HG03139 (cell line): ENCODE measurements at regions not wholly inside any gene's neighbourhood (a gene's known extent, or its start where the extent isn't known, plus 50 kb on each side); places are given as distances from the start of the nearest gene placed in this dataset.
"Not testable (repeated sequence)": the region's sequence is repeated elsewhere in the genome, so short reads cannot be mapped to it uniquely, and the experiment has no call there.

Experiments
- ATAC-seq: cut with Tn5 transposase; IDR thresholded peaks from one replicate; pipeline ENCODE4 v1.9.1; 2021; ENCODE audit not compliant: unreplicated experiment

DNA sequence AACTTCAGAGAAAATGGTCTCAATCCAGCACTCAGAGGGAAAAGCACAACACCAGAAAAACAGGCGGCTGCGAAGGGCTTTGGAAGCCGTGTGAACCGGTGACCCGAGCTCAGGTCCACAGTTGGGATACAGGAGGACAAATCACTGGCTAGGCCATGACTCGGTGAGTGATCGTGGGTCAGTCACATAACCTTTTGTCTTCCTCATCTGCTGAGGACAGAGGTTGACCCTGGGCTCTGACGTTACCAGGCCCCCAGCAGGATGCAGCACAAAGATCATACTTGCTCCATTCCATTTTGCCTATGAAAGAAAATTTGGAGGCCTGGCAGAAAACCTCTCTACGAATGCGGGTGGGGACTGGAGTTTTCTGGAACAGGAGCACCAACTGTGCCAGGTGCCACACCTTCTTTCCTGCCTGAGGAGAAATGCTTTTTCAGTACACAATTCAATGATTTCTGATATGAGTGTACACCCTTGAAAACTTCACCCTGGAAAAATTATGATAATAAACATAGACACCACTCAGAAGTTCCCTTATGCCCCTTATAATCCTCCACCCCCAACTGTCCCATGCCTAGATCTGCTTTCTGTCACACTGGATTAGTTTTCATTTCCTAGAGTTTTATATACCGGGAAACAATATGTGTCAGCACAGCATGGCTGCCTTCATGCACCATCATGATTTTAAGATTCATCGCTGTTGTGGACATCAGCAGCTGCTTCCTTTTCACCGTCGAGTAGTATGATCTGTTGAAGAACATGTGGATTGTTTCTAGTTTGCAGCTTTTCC is 85.3 kb upstream of the RALGAPA2 start:
- no peak for ATAC-seq

GRCh38 chr20:20796766-20797440 is 84.5 kb upstream of the RALGAPA2 start:
- ATAC-seq = no peak

- no peak for ATAC-seq
Measured at GRCh38 chr20:20795721-20796120, 83.3 kb upstream of the RALGAPA2 start.

DNA sequence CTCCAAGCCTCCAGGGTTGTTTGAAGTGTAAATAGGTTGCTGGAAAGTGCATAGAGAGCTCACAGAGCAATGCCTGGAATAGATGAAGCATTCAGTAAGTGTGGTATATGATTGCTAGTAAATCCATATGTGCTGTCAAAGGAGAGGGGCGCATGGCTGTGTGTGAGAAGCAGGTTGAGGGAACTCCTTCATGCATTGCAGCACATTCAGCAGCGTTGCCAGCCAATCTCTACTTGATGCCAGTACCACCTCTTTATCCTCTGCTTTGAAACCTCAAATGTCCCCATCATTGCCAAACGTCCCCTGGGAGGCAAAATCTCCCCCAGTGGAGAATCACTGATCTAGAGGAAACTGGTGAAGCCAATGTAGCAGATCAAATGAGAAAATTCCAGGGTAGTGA is 82.7 kb upstream of the RALGAPA2 start:
- no peak for ATAC-seq

DNA sequence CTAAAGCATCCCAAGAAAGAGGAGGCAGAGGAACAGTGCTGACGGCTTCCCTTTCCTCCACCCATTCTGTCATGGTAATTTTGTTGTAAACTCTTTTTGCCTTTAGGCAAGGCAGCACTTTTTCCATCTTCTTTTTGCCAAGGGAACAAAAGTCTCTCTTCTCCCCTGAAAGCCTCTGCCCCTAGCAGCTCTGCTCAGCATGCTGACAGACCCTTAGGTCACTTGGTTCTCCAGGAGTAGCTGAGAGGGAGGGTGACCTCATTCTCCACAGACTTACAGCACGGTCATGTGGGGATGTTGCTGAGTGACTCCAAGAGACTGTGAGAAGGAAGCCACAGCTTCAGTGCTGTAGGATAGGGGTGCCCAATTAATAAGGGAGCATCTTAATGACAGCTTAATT is 81.1 kb upstream of the RALGAPA2 start:
- ATAC-seq = no peak

DNA sequence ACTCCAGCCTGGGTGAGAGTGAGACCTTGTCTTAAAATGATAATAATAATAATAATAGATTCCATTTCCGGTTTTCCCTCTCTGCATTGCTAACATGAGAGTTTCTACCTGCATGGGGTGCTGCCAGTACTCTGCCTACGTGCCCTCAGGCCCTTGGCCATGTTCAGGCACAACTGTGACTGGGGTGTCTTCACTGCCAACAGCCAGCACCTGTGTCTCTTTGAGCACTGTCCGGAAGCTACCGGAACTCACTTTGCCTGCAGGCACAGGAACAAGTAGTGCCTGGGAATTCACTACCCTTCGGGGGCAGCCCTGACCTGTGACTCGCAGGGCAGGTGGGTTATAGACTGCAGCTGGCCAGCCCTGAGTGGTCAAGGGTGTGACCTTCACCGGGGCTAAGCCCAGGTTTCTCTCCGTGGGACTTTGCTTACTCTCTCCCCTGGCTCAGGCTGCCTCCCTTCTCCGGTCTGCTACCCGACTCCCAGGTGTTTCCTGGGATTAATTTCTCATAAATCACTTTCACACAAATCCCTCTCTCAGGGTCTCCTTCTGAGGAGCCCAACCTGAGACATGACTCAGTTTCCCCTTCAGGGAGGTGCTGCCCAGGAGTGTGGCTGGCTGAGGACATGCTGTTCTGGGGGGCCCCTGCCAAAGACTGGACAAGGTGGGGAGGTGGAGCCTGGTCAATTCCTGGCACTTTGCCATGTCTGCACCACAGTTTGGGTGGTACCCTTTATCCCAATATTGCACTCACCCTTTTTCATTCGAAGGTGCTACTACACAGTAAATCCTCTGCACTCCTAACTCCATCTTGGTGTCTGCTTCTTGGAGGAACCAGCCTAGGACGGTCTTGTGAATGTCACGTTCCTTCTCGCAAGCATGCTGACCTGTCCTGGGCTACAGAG is 79.5 kb upstream of the RALGAPA2 start:
- ATAC-seq = no peak

- ATAC-seq = no peak
Measured at GRCh38 chr20:20788308-20788707, 75.9 kb upstream of the RALGAPA2 start.

GRCh38 chr20:20786428-20786827 is 74.0 kb upstream of the RALGAPA2 start:
- no peak for ATAC-seq

GRCh38 chr20:20785226-20785625 is 72.8 kb upstream of the RALGAPA2 start:
- no peak for ATAC-seq

DNA sequence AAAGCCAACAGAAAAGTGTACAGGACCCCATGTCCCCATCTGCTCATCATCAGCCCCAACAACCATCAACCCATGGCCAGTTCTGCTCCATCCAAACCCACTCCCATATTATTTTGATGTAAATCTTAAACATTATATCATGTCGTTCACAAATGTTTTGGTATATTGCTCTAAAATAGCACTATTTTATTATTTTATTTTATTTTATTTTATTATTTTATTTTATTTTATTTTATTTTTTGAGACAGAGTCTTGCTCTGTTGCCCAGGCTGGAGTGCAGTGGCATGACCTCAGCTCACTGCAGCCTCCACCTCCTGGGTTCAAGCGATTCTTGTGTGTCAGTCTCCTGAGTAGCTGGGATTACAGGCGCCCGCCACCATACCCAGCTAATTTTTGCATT is 72.0 kb upstream of the RALGAPA2 start:
- ATAC-seq = not testable (repeated sequence)

- no peak for ATAC-seq
Measured at GRCh38 chr20:20783450-20783849, 71.0 kb upstream of the RALGAPA2 start.

- ATAC-seq = no peak
Measured at GRCh38 chr20:20782755-20783154, 70.3 kb upstream of the RALGAPA2 start.

GRCh38 chr20:20782231-20782630 is 69.8 kb upstream of the RALGAPA2 start:
- ATAC-seq = no peak

GRCh38 chr20:20781029-20781428 is 68.6 kb upstream of the RALGAPA2 start:
- ATAC-seq = no peak

DNA sequence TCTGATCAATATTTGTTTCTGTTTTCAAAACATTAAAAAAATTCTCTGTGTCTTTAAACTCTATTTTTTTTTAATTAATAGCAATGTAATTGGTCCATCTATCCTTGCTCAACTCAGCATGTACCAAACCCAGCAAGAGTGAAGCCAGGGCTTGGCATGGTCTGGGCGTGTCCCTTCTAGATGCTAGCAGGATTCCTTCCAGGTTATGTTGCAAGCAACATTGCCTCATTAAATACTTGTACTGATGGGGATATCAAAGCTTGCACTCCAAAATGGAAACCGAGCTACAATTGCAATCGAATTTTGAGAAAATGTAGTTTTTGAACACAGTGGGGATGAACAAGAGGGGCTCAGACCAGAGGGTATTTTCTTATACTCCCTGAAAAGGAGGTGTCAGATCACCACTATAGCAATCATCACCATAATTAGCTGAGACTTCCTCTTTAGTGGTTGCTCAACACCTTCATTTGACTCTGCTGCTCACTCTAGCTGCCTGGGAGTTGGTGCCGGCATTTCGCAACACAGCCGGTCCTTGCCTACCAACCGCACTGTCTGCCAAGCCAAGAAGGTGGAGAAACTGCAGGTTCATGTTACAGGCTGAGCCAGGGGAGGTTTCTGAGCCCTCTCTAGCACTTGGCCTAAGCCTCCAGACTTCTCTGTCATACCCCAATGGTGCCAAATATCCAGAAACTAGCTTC is 67.8 kb upstream of the RALGAPA2 start:
- peak; percentile 84 for ATAC-seq

DNA sequence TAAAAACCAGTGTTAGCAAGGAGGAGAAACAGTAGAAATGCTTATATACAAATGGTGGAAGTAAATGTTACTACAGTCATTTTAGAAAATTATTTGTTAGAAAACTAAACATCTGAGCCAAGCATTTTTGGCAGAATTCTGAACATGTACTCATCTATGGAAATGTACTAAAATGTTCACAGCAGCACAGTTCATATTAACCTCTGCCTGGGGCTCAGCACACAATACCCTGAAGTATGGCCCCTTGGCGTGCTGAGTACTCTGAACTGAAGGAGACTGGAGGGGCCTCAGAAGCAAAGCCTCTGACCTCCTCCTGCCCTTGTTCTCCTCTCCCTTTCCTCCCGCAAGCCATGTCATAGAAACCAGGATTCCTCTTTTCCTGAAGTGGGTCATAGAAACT is 66.2 kb upstream of the RALGAPA2 start:
- ATAC-seq = no peak

DNA sequence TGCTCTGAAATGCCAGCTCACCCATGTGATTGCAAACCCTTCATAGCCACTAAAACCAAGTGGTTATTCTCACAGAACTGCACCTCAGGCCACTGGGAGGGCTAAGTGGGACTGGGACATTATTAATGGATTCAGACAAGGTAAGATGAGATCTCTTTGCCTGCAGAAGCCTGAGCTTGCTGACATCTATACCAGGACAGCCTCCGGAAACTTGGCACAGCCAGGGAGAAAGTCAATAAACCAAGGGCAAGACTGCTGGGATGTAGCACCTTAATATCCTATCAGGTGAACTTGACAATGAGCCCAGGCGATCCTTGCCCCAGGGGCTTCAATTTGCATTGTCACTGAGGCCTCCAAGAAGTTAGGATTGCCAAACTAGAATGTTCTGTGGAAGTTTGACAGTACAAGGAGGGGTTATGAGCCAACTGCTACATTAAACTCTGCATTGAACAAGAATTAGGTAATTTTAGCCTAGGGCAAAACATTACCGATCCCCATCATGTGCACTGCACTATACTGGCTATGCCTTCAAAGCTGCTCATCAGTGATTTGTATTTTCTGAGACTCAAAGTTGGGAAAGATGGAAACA is 60.1 kb upstream of the RALGAPA2 start:
- ATAC-seq = no peak

DNA sequence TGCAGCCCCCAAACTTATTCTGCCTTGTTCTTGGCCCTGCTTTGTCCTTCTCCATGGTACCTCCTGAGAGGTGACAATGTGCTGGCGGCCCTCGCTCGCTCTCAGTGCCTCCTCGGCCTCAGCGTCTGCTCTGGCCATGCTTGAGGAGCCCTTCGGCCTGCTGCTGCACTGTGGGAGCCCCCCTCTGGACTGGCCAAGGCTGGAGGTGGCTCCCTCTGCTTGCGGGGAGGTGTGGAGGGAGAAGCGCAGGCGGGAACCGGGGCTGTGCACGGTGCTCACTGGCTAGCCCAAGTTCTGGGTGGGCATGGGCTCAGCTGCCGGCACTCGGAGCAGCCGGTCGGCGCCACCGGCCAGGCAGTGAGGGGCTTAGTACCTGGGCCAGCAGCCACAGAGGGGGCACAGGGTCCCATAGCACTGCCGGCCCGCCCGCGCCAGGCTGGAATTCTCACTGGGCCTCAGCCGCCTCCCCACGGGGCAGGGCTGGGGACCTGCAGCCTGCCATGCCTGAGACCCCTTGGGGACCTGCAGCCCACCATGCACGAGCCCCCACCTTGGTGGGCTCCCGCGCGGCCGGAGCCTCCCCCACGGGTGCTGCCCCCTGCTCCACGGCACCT is 55.9 kb upstream of the RALGAPA2 start:
- ATAC-seq = no peak

GRCh38 chr20:20765696-20766365 is 53.4 kb upstream of the RALGAPA2 start:
- ATAC-seq = no peak

GRCh38 chr20:20763650-20764049 is 51.2 kb upstream of the RALGAPA2 start:
- no peak for ATAC-seq
